SK-N-SH treated with all-trans-retinoic acid at 6 μM for 48 hours (cell line): ENCODE measurements at regions not wholly inside any gene's neighbourhood (a gene's known extent, or its start where the extent isn't known, plus 50 kb on each side); places are given as distances from the start of the nearest gene placed in this dataset.

Experiments used
- ATAC-seq: fragments of 200-7000 bp; cut with Tn5 transposase; 3 replicates; pipeline ENCODE4 v1.9.1; 2020; ENCODE audit warnings: mild to moderate bottlenecking, moderate library complexity
- ARNTL ChIP-seq: fragments of 450-650 bp; formaldehyde crosslinking; IDR thresholded peaks from 2 replicates; pipeline ENCODE4 v1.5.0; 2020; ENCODE audit warnings: low read depth, mild to moderate bottlenecking, moderate library complexity, borderline replicate concordance
- BACH2 ChIP-seq: fragments of 250-450 bp; sonication (Bioruptor Pico); IDR thresholded peaks from 2 replicates; pipeline ENCODE4 v1.9.0; 2021; ENCODE audit warnings: mild to moderate bottlenecking, borderline replicate concordance
- CREB5 ChIP-seq: fragments of 250-450 bp; sonication (Bioruptor Pico); IDR thresholded peaks from 2 replicates; pipeline ENCODE4 v1.5.1; 2020; ENCODE audit warnings: low read depth, mild to moderate bottlenecking, moderate library complexity
- CSDC2 ChIP-seq: fragments of 250-450 bp; sonication (Bioruptor Pico); IDR thresholded peaks from 2 replicates; pipeline ENCODE4 v1.5.0; 2020; ENCODE audit warnings: mild to moderate bottlenecking, moderate library complexity
- CSRNP3 ChIP-seq: fragments of 250-450 bp; sonication (Bioruptor Pico); IDR thresholded peaks from 2 replicates; pipeline ENCODE4 v1.5.1; 2021; ENCODE audit warnings: mild to moderate bottlenecking, moderate library complexity
- OSR1 ChIP-seq: fragments of 250-450 bp; sonication (Bioruptor Pico); IDR thresholded peaks from 2 replicates; pipeline ENCODE4 v1.8.0; 2022; ENCODE audit warnings: moderate library complexity, mild to moderate bottlenecking, inconsistent platforms
- PATZ1 ChIP-seq: fragments of 250-450 bp; sonication (Bioruptor Pico); IDR thresholded peaks from 2 replicates; pipeline ENCODE4 v1.8.0; 2020; ENCODE audit warnings: mild to moderate bottlenecking, moderate library complexity, borderline replicate concordance
- POU6F1 ChIP-seq: fragments of 250-450 bp; sonication (Bioruptor Pico); IDR thresholded peaks from 2 replicates; pipeline ENCODE4 v1.8.0; 2021; ENCODE audit warnings: low read depth, mild to moderate bottlenecking, moderate library complexity, borderline replicate concordance
- PPARA ChIP-seq: fragments of 250-450 bp; sonication (Bioruptor Pico); IDR thresholded peaks from 2 replicates; pipeline ENCODE4 v1.5.0; 2020; ENCODE audit warnings: mild to moderate bottlenecking, borderline replicate concordance
- RARB ChIP-seq: fragments of 250-450 bp; sonication (Bioruptor Pico); IDR thresholded peaks from 2 replicates; pipeline ENCODE4 v1.8.0; 2021; ENCODE audit warnings: mild to moderate bottlenecking, moderate library complexity
- SNAI2 ChIP-seq: fragments of 250-450 bp; sonication (Bioruptor Pico); IDR thresholded peaks from 2 replicates; pipeline ENCODE4 v1.5.0; 2020; ENCODE audit warnings: mild to moderate bottlenecking, moderate library complexity
- TOX ChIP-seq: fragments of 250-450 bp; sonication (Bioruptor Pico); IDR thresholded peaks from 2 replicates; pipeline ENCODE4 v1.8.0; 2021; ENCODE audit warnings: mild to moderate bottlenecking, moderate library complexity, borderline replicate concordance
- TSHZ2 ChIP-seq: fragments of 250-450 bp; sonication (Bioruptor Pico); IDR thresholded peaks from 2 replicates; pipeline ENCODE4 v1.5.0; 2020; ENCODE audit warnings: mild to moderate bottlenecking, moderate library complexity
- ZC3H10 ChIP-seq: fragments of 250-450 bp; sonication (Bioruptor Pico); IDR thresholded peaks from 2 replicates; pipeline ENCODE4 v1.5.1; 2021; ENCODE audit warnings: mild to moderate bottlenecking, moderate library complexity
- ZFP3 ChIP-seq: fragments of 250-450 bp; sonication (Bioruptor Pico); IDR thresholded peaks from 2 replicates; pipeline ENCODE4 v1.5.0; 2020; ENCODE audit warnings: mild to moderate bottlenecking, moderate library complexity
- ZFP30 ChIP-seq: fragments of 450-650 bp; formaldehyde crosslinking; IDR thresholded peaks from 2 replicates; pipeline ENCODE4 v1.5.0; 2022; ENCODE audit warnings: mild to moderate bottlenecking, moderate library complexity
- ZNF565 ChIP-seq: fragments of 450-650 bp; formaldehyde crosslinking; conservative IDR thresholded peaks from 2 replicates; pipeline ENCODE4 v1.5.0; 2020; ENCODE audit warnings: low read depth, mild to moderate bottlenecking, moderate library complexity
- ZNF70 ChIP-seq: fragments of 450-650 bp; formaldehyde crosslinking; IDR thresholded peaks from 2 replicates; pipeline ENCODE4 v1.5.0; 2020; ENCODE audit warnings: mild to moderate bottlenecking, moderate library complexity
- ZNF8 ChIP-seq: fragments of 450-650 bp; formaldehyde crosslinking; IDR thresholded peaks from 2 replicates; pipeline ENCODE4 v1.5.0; 2020; ENCODE audit warnings: mild to moderate bottlenecking, moderate library complexity

GRCh38 chr7:70883750-70884439 is 248.0 kb upstream of the GALNT17 start (continued):
- no peak for TF ChIP-seq RARB (CRISPR knock-in tag)

- no peak for ATAC-seq
- TF ChIP-seq ZFP3 (CRISPR knock-in tag) = no peak
- TF ChIP-seq ZNF565 (CRISPR knock-in tag) = no peak
- TF ChIP-seq PPARA (CRISPR knock-in tag) = no peak
- no peak for TF ChIP-seq OSR1 (CRISPR knock-in tag)
- no peak for TF ChIP-seq POU6F1 (CRISPR knock-in tag)
- no peak for TF ChIP-seq TOX (CRISPR knock-in tag)
- no peak for TF ChIP-seq ZFP30
- TF ChIP-seq PATZ1 = no peak
- TF ChIP-seq TSHZ2 (CRISPR knock-in tag) = no peak
- no peak for TF ChIP-seq ZNF70
- no peak for TF ChIP-seq RARB (CRISPR knock-in tag)
- TF ChIP-seq ZC3H10 (CRISPR knock-in tag) = no peak
Measured at GRCh38 chr7:70884440-70884764, 247.5 kb upstream of the GALNT17 start.

- ATAC-seq = no peak
- TF ChIP-seq ZFP30 = no peak
- no peak for TF ChIP-seq POU6F1 (CRISPR knock-in tag)
- TF ChIP-seq ARNTL (CRISPR knock-in tag) = no peak
- no peak for TF ChIP-seq OSR1 (CRISPR knock-in tag)
- TF ChIP-seq CSRNP3 (CRISPR knock-in tag) = no peak
- no peak for TF ChIP-seq CSDC2 (CRISPR knock-in tag)
- no peak for TF ChIP-seq CREB5 (CRISPR knock-in tag)
- no peak for TF ChIP-seq BACH2 (CRISPR knock-in tag)
- TF ChIP-seq RARB (CRISPR knock-in tag) = no peak
- TF ChIP-seq TOX (CRISPR knock-in tag) = no peak
- no peak for TF ChIP-seq TSHZ2 (CRISPR knock-in tag)
- no peak for TF ChIP-seq ZNF70
- no peak for TF ChIP-seq SNAI2 (CRISPR knock-in tag)
- TF ChIP-seq ZNF8 (CRISPR knock-in tag) = no peak
- TF ChIP-seq PPARA (CRISPR knock-in tag) = no peak
- no peak for TF ChIP-seq ZFP3 (CRISPR knock-in tag)
Measured at GRCh38 chr7:70884809-70885208, 247.1 kb upstream of the GALNT17 start.
